Mesothelial cell of epicardium (in vitro differentiated cells): ENCODE measurements at regions not wholly inside any gene's neighbourhood (a gene's known extent, or its start where the extent isn't known, plus 50 kb on each side); places are given as distances from the start of the nearest gene placed in this dataset.
"Not testable (repeated sequence)": the region's sequence is repeated elsewhere in the genome, so short reads cannot be mapped to it uniquely, and the experiment has no call there.

Experiments
- DNase-seq, 2 experiments: peaks; one replicate each; pipeline ENCODE4 v3.0.0; 2021; ENCODE audit warnings: low spot score in 2 of 2; ENCODE audit not compliant: unreplicated experiment in 2 of 2
- H3K27ac Mint-ChIP-seq: 2 replicates; pipeline ENCODE4 v1.8.0; 2021; ENCODE audit warnings: mixed read lengths
- H3K27me3 Mint-ChIP-seq: 2 replicates; pipeline ENCODE4 v1.8.0; 2021; ENCODE audit warnings: low read depth, mixed read lengths
- H3K36me3 Mint-ChIP-seq: 2 replicates; pipeline ENCODE4 v1.8.0; 2021; ENCODE audit warnings: mixed read lengths
- H3K4me1 Mint-ChIP-seq: 2 replicates; pipeline ENCODE4 v1.8.0; 2021; ENCODE audit warnings: mixed read lengths
- H3K4me3 Mint-ChIP-seq: 2 replicates; pipeline ENCODE4 v1.8.0; 2021; ENCODE audit warnings: mild to moderate bottlenecking, moderate library complexity, mixed read lengths
- H3K9me3 Mint-ChIP-seq: 2 replicates; pipeline ENCODE4 v1.8.0; 2021; ENCODE audit warnings: mixed read lengths

DNA sequence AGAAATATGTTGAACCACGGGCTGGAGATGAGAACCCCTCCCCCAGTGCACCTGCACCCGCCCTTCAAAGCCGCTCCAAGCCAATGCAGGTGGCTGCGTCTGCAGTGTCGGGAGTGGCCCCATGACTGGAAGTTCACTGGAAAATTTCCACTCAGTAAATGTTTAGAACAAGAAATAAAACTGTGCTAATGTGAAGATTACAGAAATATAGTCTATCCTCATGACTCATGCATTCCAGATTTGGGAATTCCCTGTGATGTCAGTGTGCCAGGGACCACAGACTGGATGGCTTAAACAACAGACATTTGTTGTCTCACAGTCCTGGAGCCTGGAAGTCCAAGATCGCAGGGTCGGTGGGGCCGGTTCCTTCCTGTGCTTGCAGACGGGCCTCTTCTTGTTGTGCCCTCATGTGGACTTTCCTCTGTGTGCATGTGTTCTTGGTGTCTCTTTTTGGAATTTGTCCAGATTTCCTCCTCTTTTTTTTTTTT is 3967.0 kb upstream of the TPTE start:
- not testable (repeated sequence) for H3K36me3 Mint-ChIP-seq, H3K4me3 Mint-ChIP-seq, DNase-seq, H3K9me3 Mint-ChIP-seq, H3K27ac Mint-ChIP-seq, H3K4me1 Mint-ChIP-seq, H3K27me3 Mint-ChIP-seq

DNA sequence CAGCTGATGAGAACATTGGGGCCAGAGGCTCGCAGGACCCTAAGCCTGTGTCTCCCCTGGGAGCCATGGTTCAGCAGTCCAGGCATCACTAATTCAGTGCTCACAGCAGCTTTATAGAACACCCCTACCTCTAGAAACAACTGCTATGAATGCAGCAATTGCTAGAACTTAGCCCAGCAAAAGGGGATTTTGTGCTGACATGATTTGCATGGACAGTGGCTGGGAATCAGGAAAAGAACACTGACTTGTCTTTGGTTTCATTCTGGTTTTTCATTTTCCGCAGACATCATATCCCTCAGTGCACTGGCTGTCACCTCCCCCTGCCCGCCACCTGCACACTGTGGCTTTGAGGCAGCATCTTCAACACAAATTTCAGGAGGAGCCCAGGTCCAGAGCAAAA is 3964.9 kb upstream of the TPTE start:
- not testable (repeated sequence) for H3K36me3 Mint-ChIP-seq, H3K27ac Mint-ChIP-seq, H3K4me3 Mint-ChIP-seq, H3K9me3 Mint-ChIP-seq, H3K27me3 Mint-ChIP-seq, DNase-seq, H3K4me1 Mint-ChIP-seq

DNA sequence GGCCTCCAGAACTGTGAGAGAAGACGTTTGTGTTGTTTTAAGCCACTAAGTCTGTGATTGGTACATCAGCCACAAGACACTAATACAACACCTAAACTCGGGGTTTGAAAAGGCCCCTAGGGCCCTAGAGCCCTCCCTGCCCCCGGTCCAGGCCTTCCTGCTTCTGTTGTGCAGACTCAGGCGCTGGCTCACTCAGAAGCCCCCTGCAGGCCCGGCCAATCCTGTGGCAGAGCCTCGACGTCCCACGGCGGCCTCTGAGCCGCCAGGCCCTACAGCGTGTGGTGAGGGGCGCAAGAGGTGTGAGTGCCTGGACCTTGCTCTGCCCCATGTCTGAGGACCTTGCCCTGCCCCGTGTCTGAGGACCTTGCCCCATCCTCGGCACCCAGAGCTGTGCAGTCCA is 3964.0 kb upstream of the TPTE start:
- not testable (repeated sequence) for H3K27ac Mint-ChIP-seq, DNase-seq, H3K9me3 Mint-ChIP-seq, H3K36me3 Mint-ChIP-seq, H3K4me3 Mint-ChIP-seq, H3K4me1 Mint-ChIP-seq, H3K27me3 Mint-ChIP-seq

DNA sequence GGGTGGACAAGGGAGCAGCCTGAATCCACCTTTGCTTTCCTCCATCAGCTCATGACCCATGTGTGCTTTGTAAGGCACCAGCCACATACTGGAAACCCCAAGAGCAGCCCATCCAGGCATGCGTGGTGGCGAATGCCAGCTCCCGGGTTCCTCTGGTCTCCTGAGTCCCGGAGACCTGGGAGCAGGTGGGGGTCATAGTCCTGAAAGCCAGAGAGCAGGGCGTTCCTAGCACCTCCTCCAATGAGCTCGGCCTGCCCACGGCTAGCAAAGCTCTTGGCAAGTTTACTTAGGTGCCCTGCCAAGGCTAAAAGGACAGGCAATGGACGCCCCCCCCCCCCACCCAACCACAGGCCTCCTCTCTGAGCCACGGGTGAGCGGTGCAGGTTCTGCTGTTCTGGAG is 3960.2 kb upstream of the TPTE start:
- H3K9me3 Mint-ChIP-seq, H3K27ac Mint-ChIP-seq, H3K4me1 Mint-ChIP-seq, H3K27me3 Mint-ChIP-seq, H3K36me3 Mint-ChIP-seq, DNase-seq, H3K4me3 Mint-ChIP-seq: not testable (repeated sequence)

DNA sequence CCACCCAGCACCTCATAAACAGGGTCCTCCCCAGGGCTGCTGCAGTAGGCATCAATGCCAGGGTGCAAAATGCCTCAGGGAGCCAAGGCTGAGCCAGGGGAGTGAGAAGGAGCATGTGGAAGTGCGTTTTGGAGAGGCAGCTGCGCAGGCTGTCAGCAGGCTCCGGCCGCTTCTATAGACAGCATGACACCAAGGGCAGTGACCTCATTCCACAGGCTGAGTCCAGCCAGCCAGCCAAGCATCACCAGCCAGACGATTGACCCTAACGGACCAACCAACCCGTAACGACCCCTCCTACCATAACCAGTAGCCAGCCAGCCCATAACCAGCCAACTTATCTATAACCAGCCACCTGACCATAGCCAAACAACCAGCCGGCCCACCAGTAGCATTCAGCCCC is 3959.8 kb upstream of the TPTE start:
- not testable (repeated sequence) for H3K4me3 Mint-ChIP-seq, H3K9me3 Mint-ChIP-seq, H3K27me3 Mint-ChIP-seq, H3K36me3 Mint-ChIP-seq, H3K4me1 Mint-ChIP-seq, DNase-seq, H3K27ac Mint-ChIP-seq

DNA sequence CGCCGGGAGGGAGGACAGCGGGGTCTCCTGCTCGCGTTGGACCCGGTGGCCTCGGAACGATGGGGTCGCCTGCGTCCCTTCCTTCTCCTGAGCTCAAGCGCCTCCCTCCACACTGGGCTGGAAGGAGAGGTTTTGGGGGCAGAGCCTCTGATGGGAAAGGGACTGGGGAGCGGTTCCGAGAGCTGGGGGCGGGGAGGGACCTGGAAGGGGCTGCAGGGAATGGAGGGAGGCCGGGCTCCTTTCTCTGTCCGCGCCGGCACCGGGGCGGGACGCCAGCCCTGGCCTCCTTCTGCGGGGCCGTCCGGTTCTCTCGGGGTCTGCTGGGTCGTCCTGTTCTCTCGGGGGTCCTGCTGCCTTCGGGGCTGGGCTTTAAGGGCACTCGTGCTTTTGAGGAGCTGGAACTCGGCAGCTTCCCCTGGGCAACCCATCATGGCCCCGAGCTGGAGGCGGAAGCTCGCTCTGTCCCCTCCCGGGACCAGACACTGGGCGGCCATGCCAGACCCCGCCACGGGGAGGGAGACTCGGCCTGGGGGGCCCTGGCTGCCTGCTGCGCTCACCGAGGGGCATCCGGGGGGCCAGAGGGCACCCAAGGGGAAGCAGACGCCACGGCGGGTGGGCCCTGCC is 3956.7 kb upstream of the TPTE start:
- not testable (repeated sequence) for H3K9me3 Mint-ChIP-seq, H3K4me3 Mint-ChIP-seq, H3K4me1 Mint-ChIP-seq, DNase-seq, H3K27me3 Mint-ChIP-seq, H3K36me3 Mint-ChIP-seq, H3K27ac Mint-ChIP-seq

DNA sequence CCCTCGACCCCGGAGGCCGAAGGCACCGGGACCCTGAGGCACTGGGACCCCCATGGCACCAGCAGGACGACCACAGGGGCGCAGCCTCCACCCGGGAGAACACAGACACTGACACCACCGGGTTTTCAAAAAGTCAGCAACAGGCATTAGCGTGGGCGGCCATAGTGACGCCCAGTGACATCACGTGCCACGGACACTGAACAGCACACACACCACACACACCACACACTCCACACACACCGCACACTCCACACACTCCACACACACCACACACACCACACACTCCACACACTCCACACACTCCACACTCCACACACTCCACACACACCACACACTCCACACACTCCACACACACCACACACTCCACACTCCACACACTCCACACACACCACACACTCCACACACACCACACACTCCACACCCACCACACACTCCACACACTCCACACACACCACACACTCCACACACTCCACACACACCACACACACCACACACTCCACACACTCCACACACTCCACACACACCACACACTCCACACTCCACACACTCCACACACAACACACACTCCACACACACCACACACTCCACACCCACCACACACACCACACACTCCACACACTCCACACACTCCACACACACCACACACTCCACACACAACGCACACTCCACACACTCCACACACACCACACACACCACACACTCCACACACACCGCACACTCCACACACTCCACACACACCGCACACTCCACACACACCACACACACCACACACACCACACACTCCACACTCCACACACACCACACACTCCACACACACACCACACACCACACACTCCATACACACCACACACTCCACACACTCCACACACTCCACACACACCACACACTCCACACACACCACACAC is 3955.9 kb upstream of the TPTE start:
- H3K4me1 Mint-ChIP-seq, H3K27ac Mint-ChIP-seq, H3K27me3 Mint-ChIP-seq, H3K36me3 Mint-ChIP-seq, H3K4me3 Mint-ChIP-seq, H3K9me3 Mint-ChIP-seq, DNase-seq: not testable (repeated sequence)

DNA sequence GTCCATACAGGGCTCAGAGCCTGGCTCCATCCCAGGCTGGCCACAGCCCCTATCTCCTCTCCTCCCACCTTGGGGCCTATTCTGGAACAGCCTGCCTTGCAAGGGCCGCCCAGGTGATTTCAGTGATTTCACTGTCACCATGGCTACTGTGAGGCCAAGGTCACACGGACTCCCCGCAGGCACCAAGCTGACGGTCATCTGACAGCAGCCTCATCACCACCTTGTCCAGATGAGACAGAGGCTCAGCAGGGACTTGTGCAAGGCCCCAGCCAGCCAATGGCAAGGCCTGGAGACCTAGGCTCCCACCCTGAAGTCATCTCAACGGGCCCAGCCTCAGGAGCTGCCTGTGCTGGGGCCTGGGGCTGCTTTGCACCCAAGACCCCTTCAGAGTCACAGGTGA is 3953.8 kb upstream of the TPTE start:
- H3K27me3 Mint-ChIP-seq, DNase-seq, H3K9me3 Mint-ChIP-seq, H3K4me1 Mint-ChIP-seq, H3K27ac Mint-ChIP-seq, H3K36me3 Mint-ChIP-seq, H3K4me3 Mint-ChIP-seq: not testable (repeated sequence)

DNA sequence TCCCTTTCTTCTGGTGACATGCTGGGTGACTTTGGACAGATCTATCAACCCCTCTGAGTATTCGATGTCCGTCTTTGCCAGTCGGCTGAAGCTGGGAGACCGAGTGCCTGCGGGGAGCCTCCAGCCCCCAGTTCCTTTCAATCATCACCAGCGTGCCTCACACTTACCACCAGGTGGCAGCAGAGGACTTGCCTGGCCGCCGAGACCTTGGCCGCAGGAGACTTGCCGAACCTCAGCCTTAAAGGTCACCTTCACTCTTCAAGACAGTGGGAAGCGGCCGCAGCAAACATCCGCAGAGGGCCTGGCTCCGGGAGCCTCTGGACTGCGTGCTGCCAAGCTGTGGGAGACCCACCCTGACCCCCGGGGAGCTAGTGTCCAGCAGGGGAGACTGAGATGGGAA is 3952.2 kb upstream of the TPTE start:
- H3K4me1 Mint-ChIP-seq, H3K4me3 Mint-ChIP-seq, H3K36me3 Mint-ChIP-seq, H3K27ac Mint-ChIP-seq, H3K9me3 Mint-ChIP-seq, H3K27me3 Mint-ChIP-seq, DNase-seq: not testable (repeated sequence)

DNA sequence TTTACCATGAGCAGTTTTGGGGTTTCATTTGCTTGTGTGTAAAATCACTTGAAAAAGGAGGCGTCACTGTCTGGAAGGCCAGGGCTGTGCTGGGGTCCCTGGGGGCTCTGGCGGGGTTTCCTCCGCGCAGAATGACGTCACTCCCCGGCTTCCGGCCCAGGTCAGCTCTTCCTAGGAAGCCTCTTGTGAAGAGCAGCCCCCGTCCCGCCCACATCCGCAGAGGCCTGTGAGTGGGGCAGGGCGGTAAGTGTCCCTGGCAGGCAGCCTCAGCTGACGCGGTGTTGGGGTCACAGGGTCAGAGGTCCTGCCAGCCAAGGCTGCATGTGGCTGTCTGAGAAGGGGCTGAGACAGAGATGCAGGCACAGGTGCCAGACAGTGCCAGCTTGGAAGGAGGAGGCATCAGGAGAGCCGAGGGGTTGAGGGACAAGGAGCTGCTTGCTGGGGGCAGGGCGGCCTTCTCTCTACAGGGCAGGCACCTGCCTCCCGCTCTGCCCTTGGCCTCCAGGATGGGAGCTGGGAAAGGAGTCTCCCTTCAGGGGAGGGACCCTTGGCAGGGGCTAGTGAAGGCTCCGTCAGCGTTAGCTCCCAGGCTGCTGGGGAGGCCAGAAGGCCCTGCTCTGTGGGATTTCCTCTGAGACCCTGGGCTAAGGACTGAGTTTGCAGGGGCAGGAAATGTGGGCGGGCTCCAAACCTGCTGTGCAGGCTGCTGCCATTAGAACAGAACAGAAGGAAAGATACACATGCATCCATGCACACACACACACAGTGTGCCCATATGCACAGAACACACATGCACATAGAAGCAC is 3951.6 kb upstream of the TPTE start:
- H3K4me3 Mint-ChIP-seq, H3K4me1 Mint-ChIP-seq, H3K27me3 Mint-ChIP-seq, H3K36me3 Mint-ChIP-seq, H3K27ac Mint-ChIP-seq, H3K9me3 Mint-ChIP-seq, DNase-seq: not testable (repeated sequence)

DNA sequence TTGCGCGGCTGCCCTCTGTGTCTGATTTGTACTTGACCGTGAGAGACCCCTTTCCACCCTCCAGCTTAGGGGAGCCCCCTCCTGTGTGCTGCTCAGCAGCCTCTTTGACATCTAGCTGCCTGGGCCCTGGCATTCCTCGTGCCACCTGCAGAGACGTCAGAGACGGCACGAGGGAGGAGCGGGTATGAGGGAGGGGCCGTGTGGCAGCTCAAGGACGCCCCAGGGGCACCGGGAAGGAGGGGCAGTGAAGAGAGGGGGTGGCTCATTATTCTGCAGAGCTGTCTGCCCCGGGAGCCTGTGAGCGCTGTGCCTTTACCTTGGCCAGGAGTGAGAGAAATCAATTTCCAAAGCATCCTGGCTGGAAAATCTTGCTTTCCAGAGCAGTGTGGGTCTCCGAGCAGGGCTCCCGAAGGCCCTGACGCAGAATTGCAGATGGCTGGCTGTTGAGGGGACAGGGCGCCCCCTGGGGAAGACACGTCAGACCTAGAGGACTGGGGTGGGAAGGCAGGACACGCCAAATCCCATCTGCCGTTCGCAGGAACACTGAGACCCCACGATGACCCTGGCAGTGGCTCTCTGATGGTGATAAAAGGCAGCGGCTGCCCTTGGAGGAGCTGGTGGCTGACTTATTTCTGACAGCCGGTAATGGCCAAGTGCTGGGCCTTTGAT is 3950.5 kb upstream of the TPTE start:
- H3K27ac Mint-ChIP-seq, DNase-seq, H3K4me1 Mint-ChIP-seq, H3K27me3 Mint-ChIP-seq, H3K9me3 Mint-ChIP-seq, H3K36me3 Mint-ChIP-seq, H3K4me3 Mint-ChIP-seq: not testable (repeated sequence)

DNA sequence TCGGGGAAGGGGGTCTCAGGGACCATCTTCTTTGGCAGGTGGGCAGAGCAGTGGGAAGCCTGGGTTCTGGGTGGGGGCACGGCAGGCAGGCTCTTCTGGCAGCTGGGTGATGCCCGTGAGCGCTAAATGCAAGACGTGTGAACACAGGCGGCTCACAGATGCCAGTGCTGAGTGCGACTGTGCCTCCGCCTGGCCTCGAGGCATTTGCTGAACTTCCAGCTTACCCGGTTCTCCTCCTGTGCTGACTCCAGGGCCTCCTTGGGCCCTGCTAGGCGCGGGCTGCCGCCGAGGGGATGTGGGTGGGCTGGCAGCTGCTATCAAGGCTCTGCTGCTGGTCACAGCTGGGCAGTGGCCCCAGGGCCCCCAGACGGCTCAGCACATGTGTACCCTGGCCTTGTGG is 3947.8 kb upstream of the TPTE start:
- H3K9me3 Mint-ChIP-seq, H3K27ac Mint-ChIP-seq, H3K27me3 Mint-ChIP-seq, H3K4me1 Mint-ChIP-seq, DNase-seq, H3K36me3 Mint-ChIP-seq, H3K4me3 Mint-ChIP-seq: not testable (repeated sequence)

DNA sequence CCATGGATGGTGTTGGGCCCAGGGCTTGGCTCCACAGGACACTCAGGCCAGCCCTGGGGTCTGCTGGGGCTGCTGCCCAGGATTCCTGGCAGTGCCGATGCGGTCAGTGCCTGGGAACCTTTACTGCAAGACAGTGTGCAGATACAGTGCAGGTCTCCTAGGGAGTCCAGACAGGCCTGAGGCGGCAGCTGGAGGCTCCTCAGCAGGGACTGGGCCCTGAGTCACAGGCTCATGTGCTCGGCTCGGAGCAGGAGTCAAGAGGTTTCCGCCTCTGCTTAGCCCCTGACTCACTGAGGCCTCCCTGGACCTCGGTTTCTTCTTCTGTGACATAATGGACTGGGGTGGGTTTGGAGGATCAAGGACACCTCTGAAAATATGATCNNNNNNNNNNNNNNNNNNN is 3941.6 kb upstream of the TPTE start:
- not testable (repeated sequence) for H3K36me3 Mint-ChIP-seq, DNase-seq, H3K27ac Mint-ChIP-seq, H3K9me3 Mint-ChIP-seq, H3K4me1 Mint-ChIP-seq, H3K27me3 Mint-ChIP-seq, H3K4me3 Mint-ChIP-seq
